ENCODE measurements at regions not wholly inside any gene's neighbourhood (a gene's known extent, or its start where the extent isn't known, plus 50 kb on each side); places are given as distances from the start of the nearest gene placed in this dataset.

- TF ChIP-seq CTCF (IDR thresholded peaks at IDR 0.05) = no peak
- TF ChIP-seq POLR2AphosphoS5 (IDR thresholded peaks at IDR 0.05) = no peak
Observed at GRCh38 chr4:67393007-67393406, 152.3 kb downstream of the CENPC start.

All from esophagus muscularis mucosa (tissue), 3 donors.